ENCODE measurements at regions not wholly inside any gene's neighbourhood (a gene's known extent, or its start where the extent isn't known, plus 50 kb on each side); places are given as distances from the start of the nearest gene placed in this dataset.

DNA sequence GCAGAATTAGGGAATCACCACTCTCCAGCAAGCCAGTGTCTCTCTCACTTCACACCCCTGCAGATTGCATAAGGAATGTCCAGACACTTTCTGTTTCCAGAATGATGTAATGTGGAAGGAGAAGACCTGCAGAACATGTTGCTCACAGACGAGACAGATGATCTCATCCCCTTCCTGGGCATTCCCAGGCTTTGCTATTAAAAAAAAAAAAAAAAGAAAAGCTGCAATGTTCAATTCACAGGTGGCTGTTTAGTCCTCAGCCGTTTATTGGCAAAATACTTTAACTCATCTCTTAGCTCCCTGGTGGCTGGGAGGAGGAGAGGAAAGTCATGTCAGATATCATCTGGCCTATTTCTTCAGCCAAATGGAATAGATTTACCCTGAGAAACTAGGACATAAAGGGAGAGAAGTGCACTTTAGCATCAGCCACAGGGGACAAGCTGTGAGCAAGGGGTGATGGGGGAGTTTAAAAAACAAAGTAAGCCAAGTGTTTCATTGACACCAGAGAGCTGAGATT lies 95.9 kb upstream of the TNC start:
- TF ChIP-seq ELF4 (IDR thresholded peaks at IDR 0.05), result no peak
- TF ChIP-seq SP1 (IDR thresholded peaks at IDR 0.05), result no peak
- TF ChIP-seq FOXA1 (IDR thresholded peaks at IDR 0.05), result no peak
- TF ChIP-seq L3MBTL2 (conservative IDR thresholded peaks at IDR 0.05), result no peak
- no peak for TF ChIP-seq ARNT (IDR thresholded peaks at IDR 0.05)
- no peak for TF ChIP-seq LEF1 (IDR thresholded peaks at IDR 0.05; ENCODE audit: borderline replicate concordance)
- no peak for TF ChIP-seq FOXM1 (IDR thresholded peaks at IDR 0.05; ENCODE audit: borderline replicate concordance)
- no peak for TF ChIP-seq BHLHE40 (IDR thresholded peaks at IDR 0.05; ENCODE audit: borderline replicate concordance)
- no peak for TF ChIP-seq FOXK2 (IDR thresholded peaks at IDR 0.05)
- TF ChIP-seq ZNF384 (IDR thresholded peaks at IDR 0.05), result no peak
- TF ChIP-seq, protein P1, sequence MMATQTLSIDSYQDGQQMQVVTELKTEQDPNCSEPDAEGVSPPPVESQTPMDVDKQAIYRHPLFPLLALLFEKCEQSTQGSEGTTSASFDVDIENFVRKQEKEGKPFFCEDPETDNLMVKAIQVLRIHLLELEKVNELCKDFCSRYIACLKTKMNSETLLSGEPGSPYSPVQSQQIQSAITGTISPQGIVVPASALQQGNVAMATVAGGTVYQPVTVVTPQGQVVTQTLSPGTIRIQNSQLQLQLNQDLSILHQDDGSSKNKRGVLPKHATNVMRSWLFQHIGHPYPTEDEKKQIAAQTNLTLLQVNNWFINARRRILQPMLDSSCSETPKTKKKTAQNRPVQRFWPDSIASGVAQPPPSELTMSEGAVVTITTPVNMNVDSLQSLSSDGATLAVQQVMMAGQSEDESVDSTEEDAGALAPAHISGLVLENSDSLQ (IDR thresholded peaks at IDR 0.05), result no peak

Measured in HEK293T (cell line).